KMS-11 (cell line): ENCODE measurements at regions not wholly inside any gene's neighbourhood (a gene's known extent, or its start where the extent isn't known, plus 50 kb on each side); places are given as distances from the start of the nearest gene placed in this dataset.

ENCODE experiments used
- H2AFZ ChIP-seq: fragments of 200-600 bp; sonication (generic); 2 replicates; pipeline ENCODE4 v1.6.1; 2016; ENCODE audit warnings: antibody characterized with exemption, mixed run types, low read depth
- H3K27ac ChIP-seq: fragments of 200-600 bp; sonication (generic); 2 replicates; pipeline ENCODE4 v1.6.1; 2016; ENCODE audit warnings: mild to moderate bottlenecking, mixed run types
- H3K27me3 ChIP-seq: fragments of 200-600 bp; sonication (generic); 2 replicates; pipeline ENCODE4 v1.6.1; 2017; ENCODE audit warnings: mild to moderate bottlenecking, low read depth, mixed run types, moderate library complexity; ENCODE audit not compliant: insufficient read depth
- H3K36me3 ChIP-seq: fragments of 200-600 bp; sonication (generic); 2 replicates; pipeline ENCODE4 v1.6.1; 2017; ENCODE audit warnings: mild to moderate bottlenecking, mixed run types; ENCODE audit not compliant: insufficient read depth
- H3K4me1 ChIP-seq: fragments of 200-600 bp; sonication (generic); 2 replicates; pipeline ENCODE4 v1.6.1; 2016; ENCODE audit warnings: mild to moderate bottlenecking, low read depth, mixed run types; ENCODE audit not compliant: poor library complexity, severe bottlenecking
- H3K4me2 ChIP-seq: fragments of 200-600 bp; sonication (generic); 2 replicates; pipeline ENCODE4 v1.7.0; 2016; ENCODE audit warnings: mild to moderate bottlenecking, mixed run types
- H3K4me3 ChIP-seq: fragments of 200-600 bp; sonication (generic); IDR thresholded peaks from 2 replicates; pipeline ENCODE4 v1.6.1; 2017; ENCODE audit warnings: low read depth, low read length, mixed read lengths; ENCODE audit not compliant: insufficient read depth
- H3K79me2 ChIP-seq: fragments of 200-600 bp; sonication (generic); 2 replicates; pipeline ENCODE4 v1.6.1; 2016; ENCODE audit warnings: low read depth, mixed run types; ENCODE audit not compliant: insufficient read depth
- H3K9ac ChIP-seq: fragments of 200-600 bp; sonication (generic); 2 replicates; pipeline ENCODE4 v1.6.1; 2016; ENCODE audit warnings: mild to moderate bottlenecking, mixed run types
- H4K20me1 ChIP-seq: fragments of 200-600 bp; sonication (generic); 2 replicates; pipeline ENCODE4 v1.6.1; 2016; ENCODE audit warnings: mild to moderate bottlenecking, mixed run types; ENCODE audit not compliant: insufficient read depth
- CTCF ChIP-seq: fragments of 200-600 bp; sonication (generic); conservative IDR thresholded peaks from 2 replicates; pipeline ENCODE4 v1.6.1; 2017; ENCODE audit warnings: low read depth, mild to moderate bottlenecking, antibody characterized with exemption, low read length, moderate library complexity, mixed read lengths

GRCh38 chr10:10138685-10139084, 879.0 kb upstream of the CELF2 start:
- H3K36me3 ChIP-seq = no peaks in the 10 kb centered on the region
- no peak overlapping the region for H3K27ac ChIP-seq
- no peaks in the 10 kb centered on the region for H3K79me2 ChIP-seq
- H3K9ac ChIP-seq = no peak overlapping the region
- H4K20me1 ChIP-seq = no peaks in the 10 kb centered on the region
- no peak overlapping the region for H3K4me3 ChIP-seq
- H3K4me2 ChIP-seq = peak overlapping the region; percentile 33
- TF ChIP-seq CTCF = no peak
- H3K4me1 ChIP-seq = peaks cover 2% of the 10 kb centered on the region
- H2AFZ ChIP-seq = peak overlapping the region; percentile 23; the same call in 1 of the 2 replicates
- no peaks in the 10 kb centered on the region for H3K27me3 ChIP-seq

- no peaks in the 10 kb centered on the region for H3K36me3 ChIP-seq
- no peak overlapping the region for H3K4me3 ChIP-seq
- H3K4me2 ChIP-seq = no peak overlapping the region
- H3K4me1 ChIP-seq = peaks cover 2% of the 10 kb centered on the region
- H3K27me3 ChIP-seq = no peaks in the 10 kb centered on the region
- no peaks in the 10 kb centered on the region for H4K20me1 ChIP-seq
- H3K27ac ChIP-seq = no peak overlapping the region
- H2AFZ ChIP-seq = no peak overlapping the region
- no peaks in the 10 kb centered on the region for H3K79me2 ChIP-seq
- no peak overlapping the region for H3K9ac ChIP-seq
- no peak for TF ChIP-seq CTCF
Observed at GRCh38 chr10:10141782-10142382, 875.8 kb upstream of the CELF2 start.

- Histone ChIP-seq H4K20me1 (no peaks in the 10 kb centered on the region), H3K79me2 (no peaks in the 10 kb centered on the region), H2AFZ (no peak overlapping the region), H3K27me3 (no peaks in the 10 kb centered on the region), H3K4me3 (no peak overlapping the region), H3K4me2 (no peak overlapping the region), H3K9ac (no peak overlapping the region), H3K4me1 (no peaks in the 10 kb centered on the region), H3K36me3 (no peaks in the 10 kb centered on the region), H3K27ac (no peak overlapping the region)
- TF ChIP-seq CTCF = no peak
Observed at GRCh38 chr10:10146604-10147003, 871.1 kb upstream of the CELF2 start.

GRCh38 chr10:10149899-10150298, 867.8 kb upstream of the CELF2 start:
- no peak overlapping the region for H3K27ac ChIP-seq
- no peaks in the 10 kb centered on the region for H3K27me3 ChIP-seq
- no peak for TF ChIP-seq CTCF
- H3K4me1 ChIP-seq = no peaks in the 10 kb centered on the region
- no peaks in the 10 kb centered on the region for H4K20me1 ChIP-seq
- no peak overlapping the region for H3K4me3 ChIP-seq
- H3K36me3 ChIP-seq = no peaks in the 10 kb centered on the region
- H2AFZ ChIP-seq = no peak overlapping the region
- H3K4me2 ChIP-seq = no peak overlapping the region
- no peak overlapping the region for H3K9ac ChIP-seq
- no peaks in the 10 kb centered on the region for H3K79me2 ChIP-seq
